Activated CD8-positive, alpha-beta memory T cell treated with anti-CD3 and anti-CD28 coated beads, Interleukin-2, amount 50 U/mL, for 24 hours (primary cell): ENCODE measurements at regions not wholly inside any gene's neighbourhood (a gene's known extent, or its start where the extent isn't known, plus 50 kb on each side); places are given as distances from the start of the nearest gene placed in this dataset.

Experiments used
- DNase-seq: peaks from one replicate; pipeline ENCODE4 v3.0.0-alpha.2; 2020; ENCODE audit errors: extremely low read depth

GRCh38 chr10:78706726-78707540 lies 361.8 kb upstream of the ZMIZ1 start:
- DNase-seq, result no peak

DNA sequence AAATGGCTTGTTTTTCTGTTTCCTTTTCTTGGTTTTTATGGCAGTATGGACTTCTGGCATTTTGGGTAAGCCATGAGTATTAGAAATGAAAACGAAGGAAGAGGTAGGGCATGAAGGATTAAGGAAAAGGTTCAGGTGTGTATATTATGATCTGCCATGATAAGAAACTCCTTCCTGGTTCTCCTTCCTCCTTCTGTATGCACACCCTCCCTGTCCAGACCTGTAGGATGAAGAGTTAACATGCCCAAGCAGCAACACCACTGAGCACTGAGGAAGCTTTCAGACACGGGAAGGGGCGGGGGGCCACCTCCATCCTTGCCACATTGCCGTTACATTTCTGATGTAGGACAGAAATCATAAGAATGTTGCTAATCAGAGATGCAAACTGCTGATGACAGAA lies 361.0 kb upstream of the ZMIZ1 start:
- DNase-seq, result no peak

DNA sequence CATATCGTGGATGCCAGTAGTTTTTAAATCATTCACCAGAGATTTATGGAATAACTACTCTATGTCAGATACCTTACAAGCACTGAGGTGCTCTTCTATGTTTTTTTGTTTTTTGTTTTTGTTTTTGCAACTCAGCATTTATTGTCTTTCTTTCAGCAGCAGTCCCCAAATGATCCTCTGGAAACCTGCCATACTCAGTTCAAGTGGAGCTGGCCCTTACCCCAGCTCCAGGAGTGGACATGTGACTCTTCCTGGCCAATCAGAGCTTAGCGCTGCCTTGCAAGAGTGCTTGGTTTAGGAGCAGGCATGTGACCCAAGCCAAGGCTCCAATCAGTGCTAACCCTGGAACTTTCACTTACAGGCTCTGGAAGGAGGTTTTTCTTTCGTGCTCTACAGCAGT lies 356.6 kb upstream of the ZMIZ1 start:
- DNase-seq, result no peak

GRCh38 chr10:78713659-78714058 lies 355.1 kb upstream of the ZMIZ1 start:
- no peak for DNase-seq

- no peak for DNase-seq
Measured at GRCh38 chr10:78714225-78714624, 354.5 kb upstream of the ZMIZ1 start.

DNA sequence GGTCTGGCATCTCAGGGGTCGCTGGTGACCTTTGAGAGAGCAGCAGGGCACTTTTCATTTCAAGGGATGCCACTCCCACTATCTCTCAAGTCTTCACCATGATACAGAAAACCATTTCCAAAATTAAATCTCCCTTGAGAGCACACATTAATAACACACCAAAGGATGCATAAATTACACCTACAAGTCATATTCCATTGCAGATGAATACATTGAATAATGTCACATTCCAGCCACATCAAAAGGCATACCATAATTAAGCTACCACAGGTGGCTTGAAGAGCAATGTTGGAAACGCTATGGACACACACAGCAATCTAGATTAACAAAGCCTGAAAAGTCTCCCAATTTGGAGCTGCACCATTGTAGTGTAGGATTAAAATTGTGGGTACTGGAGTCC lies 353.3 kb upstream of the ZMIZ1 start:
- DNase-seq, result no peak

DNA sequence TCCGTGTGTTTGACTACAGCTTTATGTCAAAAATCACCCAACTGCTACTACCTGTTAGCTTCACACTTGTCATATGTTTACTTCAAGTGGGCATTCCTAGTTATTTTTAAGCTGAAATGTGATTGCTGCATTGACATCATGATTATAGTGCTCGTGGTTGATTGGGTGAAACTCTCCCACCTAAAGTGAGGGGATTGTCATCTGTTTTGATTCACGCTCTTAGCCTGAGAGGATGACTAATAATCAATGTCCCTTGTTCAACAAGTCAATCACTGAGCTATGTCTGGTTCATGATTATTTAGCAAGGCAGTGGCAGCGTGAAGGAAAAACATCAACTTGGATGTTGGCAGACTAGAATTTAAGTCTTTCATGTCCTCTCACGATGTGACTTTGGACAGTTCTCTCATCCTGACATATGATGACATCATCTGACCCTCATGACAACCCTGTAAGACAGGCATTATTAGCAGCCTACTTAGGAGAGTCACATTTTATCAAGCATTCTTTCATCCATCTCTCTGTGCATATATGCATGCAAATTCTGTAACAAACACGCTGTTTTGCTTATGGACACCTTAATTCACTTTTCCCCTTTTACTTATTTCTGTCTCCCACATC lies 352.6 kb upstream of the ZMIZ1 start:
- DNase-seq, result no peak

GRCh38 chr10:78717200-78717599 lies 351.6 kb upstream of the ZMIZ1 start:
- no peak for DNase-seq

GRCh38 chr10:78718032-78718572 lies 350.7 kb upstream of the ZMIZ1 start:
- no peak for DNase-seq

DNA sequence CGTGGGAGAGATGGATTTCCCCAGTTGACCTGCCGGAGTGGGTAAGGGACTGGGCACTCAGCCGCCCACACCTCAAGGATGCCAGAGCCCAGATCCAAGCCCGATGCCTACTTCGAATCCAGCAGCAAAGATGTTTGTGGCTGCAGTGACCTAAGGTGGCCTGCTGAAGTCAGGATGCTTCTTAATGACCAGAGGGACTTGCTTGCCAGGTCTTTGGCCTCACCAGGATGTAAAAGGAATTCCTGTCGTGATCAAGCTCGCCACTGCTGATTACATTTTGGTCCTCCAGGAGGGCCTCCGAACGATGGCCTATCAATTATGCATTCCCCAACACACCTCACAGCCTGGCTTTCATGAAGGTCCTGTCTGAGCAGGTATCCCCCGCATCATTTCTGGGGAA lies 349.5 kb upstream of the ZMIZ1 start:
- DNase-seq, result no peak

- DNase-seq, result no peak
Measured at GRCh38 chr10:78720091-78720490, 348.7 kb upstream of the ZMIZ1 start.

GRCh38 chr10:78721231-78721630 lies 347.5 kb upstream of the ZMIZ1 start:
- DNase-seq, result no peak

- no peak for DNase-seq
Measured at GRCh38 chr10:78724846-78725245, 343.9 kb upstream of the ZMIZ1 start.

DNA sequence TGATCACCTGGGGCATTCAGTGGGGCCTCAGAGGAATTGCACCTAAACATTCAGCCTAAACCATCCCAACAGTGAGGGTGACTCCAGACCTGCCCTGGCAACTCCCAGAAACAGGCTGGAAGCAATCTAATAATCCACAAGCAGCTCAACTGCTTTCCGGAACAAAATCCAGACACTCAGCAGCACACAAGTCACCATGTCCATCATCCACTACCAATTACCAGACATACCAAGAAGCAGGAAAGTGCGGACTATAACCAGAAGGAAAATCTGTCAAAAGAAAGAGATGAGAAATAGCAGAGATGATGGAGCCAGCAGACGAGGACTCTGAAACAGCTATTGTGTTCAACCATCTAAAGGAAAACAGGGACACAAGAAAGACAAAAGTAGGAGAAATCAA lies 342.6 kb upstream of the ZMIZ1 start:
- DNase-seq, result no peak

DNA sequence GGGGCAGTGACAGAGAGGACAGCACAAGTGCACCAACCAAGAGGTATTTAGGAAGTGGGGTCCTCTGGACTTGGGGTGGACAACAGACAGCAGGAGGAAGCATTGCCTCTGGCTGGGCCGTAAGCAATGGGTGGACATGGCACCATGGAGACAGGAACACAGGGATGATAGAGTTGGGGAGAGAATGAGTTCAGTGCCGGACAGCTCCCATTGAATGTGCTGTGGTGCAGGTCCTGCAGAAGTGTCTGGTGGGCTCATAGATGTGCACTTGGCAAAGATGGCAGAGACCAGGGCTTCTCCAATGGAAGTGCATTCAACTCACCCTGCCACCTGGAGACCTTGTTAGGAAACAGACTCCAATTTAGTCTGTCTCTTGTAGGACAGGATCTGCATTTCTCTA lies 341.5 kb upstream of the ZMIZ1 start:
- DNase-seq, result no peak

DNA sequence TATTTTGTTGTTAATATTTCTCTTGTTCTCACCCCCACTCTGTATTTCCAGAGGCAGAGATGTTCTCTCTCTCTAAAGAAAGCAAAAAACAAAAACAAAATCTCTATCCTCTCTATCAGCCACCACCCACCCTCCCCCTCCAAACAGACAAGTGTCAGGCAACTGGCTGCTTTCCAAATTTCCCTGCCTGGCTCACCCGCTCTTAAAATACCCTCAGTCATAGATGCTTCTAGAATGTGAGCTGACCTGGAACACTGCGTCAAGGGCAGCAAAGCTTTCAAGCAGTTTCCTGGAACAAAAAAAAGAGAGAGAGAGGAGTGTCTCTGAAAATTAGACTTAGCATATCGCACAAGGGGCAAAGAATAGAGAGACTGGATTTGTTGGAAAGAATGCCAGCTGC lies 341.0 kb upstream of the ZMIZ1 start:
- DNase-seq, result no peak

- DNase-seq, result no peak
Measured at GRCh38 chr10:78728176-78728575, 340.6 kb upstream of the ZMIZ1 start.

GRCh38 chr10:78729366-78729765 lies 339.4 kb upstream of the ZMIZ1 start:
- no peak for DNase-seq

DNA sequence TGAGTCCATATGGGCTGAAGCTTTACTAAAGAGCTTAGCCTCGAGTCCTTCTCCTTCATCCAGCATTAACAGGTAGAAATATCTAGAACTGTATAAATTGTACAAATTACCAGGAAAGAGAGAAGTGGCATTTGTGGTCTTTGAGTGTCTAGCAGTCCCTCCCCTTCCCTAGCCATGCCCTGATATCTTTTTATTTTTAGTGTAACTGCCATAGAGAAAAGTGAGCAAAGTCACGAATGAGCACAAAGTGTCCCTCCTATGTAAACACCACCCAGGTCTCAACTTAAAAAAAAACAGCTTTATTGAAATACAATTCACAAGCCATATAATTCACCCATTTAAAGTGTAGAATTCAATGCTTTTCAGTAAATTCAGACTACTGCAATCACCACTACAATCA lies 339.0 kb upstream of the ZMIZ1 start:
- no peak for DNase-seq

DNA sequence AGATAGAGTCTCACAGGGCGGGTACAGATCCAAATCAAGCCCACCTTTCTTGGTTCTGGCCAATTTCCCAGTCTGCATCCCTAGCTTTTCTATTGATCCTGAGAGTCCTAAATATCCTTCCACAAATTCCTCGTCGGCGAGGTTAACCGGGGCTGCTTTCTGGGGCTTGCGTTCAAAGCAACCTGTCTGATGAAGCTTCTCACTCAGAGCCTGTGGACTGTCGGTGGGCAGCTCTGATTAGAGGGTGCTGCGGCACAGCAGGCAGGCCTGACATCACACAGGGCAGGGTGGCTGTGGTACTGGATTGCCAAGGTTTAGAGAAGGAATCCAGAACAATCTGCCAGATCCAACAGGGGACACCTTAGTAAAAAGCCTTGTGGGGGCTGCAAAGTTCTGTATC lies 338.0 kb upstream of the ZMIZ1 start:
- no peak for DNase-seq

GRCh38 chr10:78731675-78732074 lies 337.1 kb upstream of the ZMIZ1 start:
- DNase-seq, result no peak

DNA sequence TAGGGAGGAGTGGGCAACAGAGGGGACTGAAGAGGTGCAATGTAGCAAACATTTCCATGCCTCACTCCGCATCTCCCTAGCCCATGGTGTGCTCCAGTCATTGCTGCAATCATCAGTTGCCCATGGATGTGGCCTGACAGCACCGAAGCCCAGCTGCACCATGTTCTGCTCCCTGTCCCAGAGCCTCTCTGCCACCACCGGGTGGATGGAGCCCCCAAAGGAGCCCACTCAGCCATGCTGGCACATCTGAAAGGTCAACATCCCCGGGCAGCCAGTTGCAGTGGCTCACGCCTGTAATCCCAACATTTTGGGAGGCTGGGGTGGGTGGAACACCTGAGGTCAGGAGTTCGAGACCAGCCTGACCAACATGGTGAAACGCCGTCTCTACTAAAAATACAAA lies 336.4 kb upstream of the ZMIZ1 start:
- no peak for DNase-seq

- DNase-seq, result no peak
Measured at GRCh38 chr10:78736926-78737630, 331.7 kb upstream of the ZMIZ1 start.
